Renal cortical epithelial cell (primary cell): ENCODE measurements at regions not wholly inside any gene's neighbourhood (a gene's known extent, or its start where the extent isn't known, plus 50 kb on each side); places are given as distances from the start of the nearest gene placed in this dataset.
A peak's percentile ranks its signal among the peaks of the same experiment; 100 is the strongest.
"Not testable (repeated sequence)": the region's sequence is repeated elsewhere in the genome, so short reads cannot be mapped to it uniquely, and the experiment has no call there.

Source experiments
- DNase-seq: peaks from one replicate; pipeline ENCODE4 v3.0.0-alpha.2; 2011; ENCODE audit warnings: low read depth

GRCh38 chr2:200173691-200174090 is 132.8 kb upstream of the SPATS2L start:
- no peak for DNase-seq

GRCh38 chr2:200174433-200175216 is 131.9 kb upstream of the SPATS2L start:
- no peak for DNase-seq

- no peak for DNase-seq
Measured at GRCh38 chr2:200177971-200178911, 128.3 kb upstream of the SPATS2L start.

GRCh38 chr2:200179151-200179550 is 127.3 kb upstream of the SPATS2L start:
- DNase-seq: no peak

GRCh38 chr2:200180943-200181342 is 125.5 kb upstream of the SPATS2L start:
- DNase-seq: no peak

GRCh38 chr2:200181755-200182154 is 124.7 kb upstream of the SPATS2L start:
- no peak for DNase-seq

- DNase-seq: peak; percentile 11
Measured at GRCh38 chr2:200184748-200185627, 121.5 kb upstream of the SPATS2L start.

GRCh38 chr2:200185628-200186000 is 120.9 kb upstream of the SPATS2L start:
- DNase-seq: no peak

- DNase-seq: no peak
Measured at GRCh38 chr2:200186002-200186401, 120.5 kb upstream of the SPATS2L start.

GRCh38 chr2:200188876-200189275 is 117.6 kb upstream of the SPATS2L start:
- DNase-seq: no peak

- DNase-seq: peak; percentile 30
Measured at GRCh38 chr2:200189964-200190363, 116.5 kb upstream of the SPATS2L start.

- DNase-seq: no peak
Measured at GRCh38 chr2:200193331-200193730, 113.2 kb upstream of the SPATS2L start.

GRCh38 chr2:200193791-200194190 is 112.7 kb upstream of the SPATS2L start:
- DNase-seq: no peak

- DNase-seq: no peak
Measured at GRCh38 chr2:200194746-200195145, 111.7 kb upstream of the SPATS2L start.

- no peak for DNase-seq
Measured at GRCh38 chr2:200199005-200199404, 107.5 kb upstream of the SPATS2L start.

- DNase-seq: peak; percentile 17
Measured at GRCh38 chr2:200199576-200200263, 106.8 kb upstream of the SPATS2L start.

GRCh38 chr2:200201839-200202238 is 104.7 kb upstream of the SPATS2L start:
- DNase-seq: not testable (repeated sequence)

- no peak for DNase-seq
Measured at GRCh38 chr2:200203381-200203827, 103.1 kb upstream of the SPATS2L start.

GRCh38 chr2:200208041-200208440 is 98.5 kb upstream of the SPATS2L start:
- DNase-seq: no peak

- no peak for DNase-seq
Measured at GRCh38 chr2:200209030-200209429, 97.5 kb upstream of the SPATS2L start.

- no peak for DNase-seq
Measured at GRCh38 chr2:200211643-200212042, 94.8 kb upstream of the SPATS2L start.
